ENCODE measurements at regions not wholly inside any gene's neighbourhood (a gene's known extent, or its start where the extent isn't known, plus 50 kb on each side); places are given as distances from the start of the nearest gene placed in this dataset.
"Not testable (repeated sequence)": the region's sequence is repeated elsewhere in the genome, so short reads cannot be mapped to it uniquely, and the experiment has no call there.

- Histone ChIP-seq H3K9ac (ENCODE audit: insufficient read length, low read depth) (no peak overlapping the region), H3K27me3 (ENCODE audit: insufficient read depth, insufficient read length) (no peaks in the 10 kb centered on the region), H3K4me1 (ENCODE audit: insufficient read depth, insufficient read length) (no peaks in the 10 kb centered on the region), H3K36me3 (ENCODE audit: insufficient read depth, insufficient read length, low read length) (no peaks in the 10 kb centered on the region), H3K9me3 (ENCODE audit: insufficient read depth, low read length) (no peaks in the 10 kb centered on the region), H3K4me3 (ENCODE audit: insufficient read length, low read depth) (no peak overlapping the region)
- no peak for DNase-seq (ENCODE audit: low read depth, low spot score)
- no peak for TF ChIP-seq YY1 (IDR thresholded peaks at IDR 0.05; ENCODE audit: insufficient read depth, insufficient read length)
- no peak for TF ChIP-seq ZNF274 (IDR thresholded peaks at IDR 0.05; ENCODE audit: low read depth, low read length)
- TF ChIP-seq SUZ12 (IDR thresholded peaks at IDR 0.05; ENCODE audit: extremely low read depth, insufficient read depth, insufficient read length), result no peak
Observed at GRCh38 chr11:87724358-87724757, 450.9 kb downstream of the RAB38 start.

- TF ChIP-seq YY1 (IDR thresholded peaks at IDR 0.05; ENCODE audit: insufficient read depth, insufficient read length) (no peak), ZNF274 (IDR thresholded peaks at IDR 0.05; ENCODE audit: low read depth, low read length) (no peak), SUZ12 (IDR thresholded peaks at IDR 0.05; ENCODE audit: extremely low read depth, insufficient read depth, insufficient read length) (no peak)
- Histone ChIP-seq H3K9ac (ENCODE audit: insufficient read length, low read depth) (no peak overlapping the region), H3K27me3 (ENCODE audit: insufficient read depth, insufficient read length) (no peaks in the 10 kb centered on the region), H3K4me3 (ENCODE audit: insufficient read length, low read depth) (no peak overlapping the region), H3K9me3 (ENCODE audit: insufficient read depth, low read length) (no peaks in the 10 kb centered on the region), H3K4me1 (ENCODE audit: insufficient read depth, insufficient read length) (no peaks in the 10 kb centered on the region), H3K36me3 (ENCODE audit: insufficient read depth, insufficient read length, low read length) (no peaks in the 10 kb centered on the region)
- DNase-seq (ENCODE audit: low read depth, low spot score), result no peak
Observed at GRCh38 chr11:87722756-87723565, 452.3 kb downstream of the RAB38 start.

- no peak overlapping the region for H3K9ac ChIP-seq (ENCODE audit: insufficient read length, low read depth)
- no peak for TF ChIP-seq YY1 (IDR thresholded peaks at IDR 0.05; ENCODE audit: insufficient read depth, insufficient read length)
- TF ChIP-seq ZNF274 (IDR thresholded peaks at IDR 0.05; ENCODE audit: low read depth, low read length), result no peak
- TF ChIP-seq SUZ12 (IDR thresholded peaks at IDR 0.05; ENCODE audit: extremely low read depth, insufficient read depth, insufficient read length), result no peak
- no peaks in the 10 kb centered on the region for H3K36me3 ChIP-seq (ENCODE audit: insufficient read depth, insufficient read length, low read length)
- no peak overlapping the region for H3K4me3 ChIP-seq (ENCODE audit: insufficient read length, low read depth)
- H3K9me3 ChIP-seq (ENCODE audit: insufficient read depth, low read length), result no peaks in the 10 kb centered on the region
- DNase-seq (ENCODE audit: low read depth, low spot score), result no peak
- H3K27me3 ChIP-seq (ENCODE audit: insufficient read depth, insufficient read length), result no peaks in the 10 kb centered on the region
- H3K4me1 ChIP-seq (ENCODE audit: insufficient read depth, insufficient read length), result no peaks in the 10 kb centered on the region
Observed at GRCh38 chr11:87719326-87720073, 455.7 kb downstream of the RAB38 start.

- Histone ChIP-seq H3K9ac (ENCODE audit: insufficient read length, low read depth) (no peak overlapping the region), H3K4me1 (ENCODE audit: insufficient read depth, insufficient read length) (no peaks in the 10 kb centered on the region), H3K36me3 (ENCODE audit: insufficient read depth, insufficient read length, low read length) (no peaks in the 10 kb centered on the region), H3K4me3 (ENCODE audit: insufficient read length, low read depth) (no peak overlapping the region), H3K9me3 (ENCODE audit: insufficient read depth, low read length) (no peaks in the 10 kb centered on the region), H3K27me3 (ENCODE audit: insufficient read depth, insufficient read length) (no peaks in the 10 kb centered on the region)
- TF ChIP-seq SUZ12 (IDR thresholded peaks at IDR 0.05; ENCODE audit: extremely low read depth, insufficient read depth, insufficient read length) (no peak), YY1 (IDR thresholded peaks at IDR 0.05; ENCODE audit: insufficient read depth, insufficient read length) (no peak), ZNF274 (IDR thresholded peaks at IDR 0.05; ENCODE audit: low read depth, low read length) (no peak)
- no peak for DNase-seq (ENCODE audit: low read depth, low spot score)
Observed at GRCh38 chr11:87712802-87713202, 462.4 kb downstream of the RAB38 start.

- Histone ChIP-seq H3K9me3 (ENCODE audit: insufficient read depth, low read length) (no peaks in the 10 kb centered on the region), H3K36me3 (ENCODE audit: insufficient read depth, insufficient read length, low read length) (no peaks in the 10 kb centered on the region), H3K4me3 (ENCODE audit: insufficient read length, low read depth) (no peak overlapping the region), H3K27me3 (ENCODE audit: insufficient read depth, insufficient read length) (no peaks in the 10 kb centered on the region), H3K4me1 (ENCODE audit: insufficient read depth, insufficient read length) (no peaks in the 10 kb centered on the region), H3K9ac (ENCODE audit: insufficient read length, low read depth) (no peak overlapping the region)
- no peak for DNase-seq (ENCODE audit: low read depth, low spot score)
- no peak for TF ChIP-seq ZNF274 (IDR thresholded peaks at IDR 0.05; ENCODE audit: low read depth, low read length)
- no peak for TF ChIP-seq YY1 (IDR thresholded peaks at IDR 0.05; ENCODE audit: insufficient read depth, insufficient read length)
- no peak for TF ChIP-seq SUZ12 (IDR thresholded peaks at IDR 0.05; ENCODE audit: extremely low read depth, insufficient read depth, insufficient read length)
Observed at GRCh38 chr11:87712391-87712790, 462.9 kb downstream of the RAB38 start.

GRCh38 chr11:87703589-87703988 lies 471.7 kb downstream of the RAB38 start:
- H3K4me3 ChIP-seq (ENCODE audit: insufficient read length, low read depth); DNase-seq (ENCODE audit: low read depth, low spot score); H3K4me1 ChIP-seq (ENCODE audit: insufficient read depth, insufficient read length); H3K27me3 ChIP-seq (ENCODE audit: insufficient read depth, insufficient read length); H3K36me3 ChIP-seq (ENCODE audit: insufficient read depth, insufficient read length, low read length); H3K9ac ChIP-seq (ENCODE audit: insufficient read length, low read depth); H3K9me3 ChIP-seq (ENCODE audit: insufficient read depth, low read length): not testable (repeated sequence)

GRCh38 chr11:87675993-87676392 lies 499.2 kb downstream of the RAB38 start:
- H3K36me3 ChIP-seq (ENCODE audit: insufficient read depth, insufficient read length, low read length), result no peaks in the 10 kb centered on the region
- no peaks in the 10 kb centered on the region for H3K27me3 ChIP-seq (ENCODE audit: insufficient read depth, insufficient read length)
- H3K9ac ChIP-seq (ENCODE audit: insufficient read length, low read depth), result no peak overlapping the region
- no peaks in the 10 kb centered on the region for H3K9me3 ChIP-seq (ENCODE audit: insufficient read depth, low read length)
- no peak for DNase-seq (ENCODE audit: low read depth, low spot score)
- no peak overlapping the region for H3K4me3 ChIP-seq (ENCODE audit: insufficient read length, low read depth)
- H3K4me1 ChIP-seq (ENCODE audit: insufficient read depth, insufficient read length), result no peaks in the 10 kb centered on the region
- TF ChIP-seq ZNF274 (IDR thresholded peaks at IDR 0.05; ENCODE audit: low read depth, low read length) (no peak), SUZ12 (IDR thresholded peaks at IDR 0.05; ENCODE audit: extremely low read depth, insufficient read depth, insufficient read length) (no peak), YY1 (IDR thresholded peaks at IDR 0.05; ENCODE audit: insufficient read depth, insufficient read length) (no peak)
